Uterus (tissue), 2 donors: ENCODE measurements at regions not wholly inside any gene's neighbourhood (a gene's known extent, or its start where the extent isn't known, plus 50 kb on each side); places are given as distances from the start of the nearest gene placed in this dataset.

Source experiments
- POLR2A ChIP-seq, 2 donors: fragments of 450-650 bp; IDR thresholded peaks; one replicate each; pipeline ENCODE4 v1.6.1; 2016; ENCODE audit warnings: antibody characterized with exemption in 2 of 2, mild to moderate bottlenecking in 1 of 2, moderate library complexity in 1 of 2
- TF ChIP-seq, protein P1 (sequence below), 4 experiments: fragments of 200-600 bp in 2 of 4; fragments of 450-650 bp in 2 of 4; sonication (generic) in 2 of 4; IDR thresholded peaks; one replicate each; pipeline ENCODE4 v1.5.1; 2016 to 2019; ENCODE audit warnings: antibody characterized with exemption in 4 of 4, mild to moderate bottlenecking in 2 of 4, moderate library complexity in 1 of 4

DNA sequence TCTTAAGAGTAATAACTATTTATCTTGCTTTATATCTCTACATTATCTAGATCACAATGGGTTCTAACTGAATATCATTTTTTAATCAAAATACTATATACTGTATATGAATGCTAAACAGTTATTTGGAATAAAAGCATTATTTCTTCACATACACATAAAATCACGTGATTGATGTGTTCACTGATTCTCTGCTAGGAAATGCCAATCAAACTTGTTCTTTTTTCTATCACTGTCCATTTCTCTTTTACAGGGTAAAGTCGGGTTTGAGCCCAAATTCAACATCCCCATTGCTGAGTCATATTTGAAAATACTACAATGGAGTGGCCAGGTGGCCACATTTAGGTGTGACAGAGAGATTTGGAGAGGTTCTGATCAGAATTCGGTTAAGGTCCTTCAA, 1114.0 kb upstream of the PIK3C3 start:
- TF ChIP-seq POLR2A (IDR thresholded peaks at IDR 0.05), result no peak
- TF ChIP-seq, protein P1, sequence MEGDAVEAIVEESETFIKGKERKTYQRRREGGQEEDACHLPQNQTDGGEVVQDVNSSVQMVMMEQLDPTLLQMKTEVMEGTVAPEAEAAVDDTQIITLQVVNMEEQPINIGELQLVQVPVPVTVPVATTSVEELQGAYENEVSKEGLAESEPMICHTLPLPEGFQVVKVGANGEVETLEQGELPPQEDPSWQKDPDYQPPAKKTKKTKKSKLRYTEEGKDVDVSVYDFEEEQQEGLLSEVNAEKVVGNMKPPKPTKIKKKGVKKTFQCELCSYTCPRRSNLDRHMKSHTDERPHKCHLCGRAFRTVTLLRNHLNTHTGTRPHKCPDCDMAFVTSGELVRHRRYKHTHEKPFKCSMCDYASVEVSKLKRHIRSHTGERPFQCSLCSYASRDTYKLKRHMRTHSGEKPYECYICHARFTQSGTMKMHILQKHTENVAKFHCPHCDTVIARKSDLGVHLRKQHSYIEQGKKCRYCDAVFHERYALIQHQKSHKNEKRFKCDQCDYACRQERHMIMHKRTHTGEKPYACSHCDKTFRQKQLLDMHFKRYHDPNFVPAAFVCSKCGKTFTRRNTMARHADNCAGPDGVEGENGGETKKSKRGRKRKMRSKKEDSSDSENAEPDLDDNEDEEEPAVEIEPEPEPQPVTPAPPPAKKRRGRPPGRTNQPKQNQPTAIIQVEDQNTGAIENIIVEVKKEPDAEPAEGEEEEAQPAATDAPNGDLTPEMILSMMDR (IDR thresholded peaks at IDR 0.05), result no peak
